GM12878 (cell line): ENCODE measurements at regions not wholly inside any gene's neighbourhood (a gene's known extent, or its start where the extent isn't known, plus 50 kb on each side); places are given as distances from the start of the nearest gene placed in this dataset.

Source experiments
- ASH2L ChIP-seq: fragments of 300-600, 200-600 bp; sonication (generic); IDR thresholded peaks from 2 replicates; pipeline ENCODE4 v1.6.1; 2017; ENCODE audit warnings: low read depth, mild to moderate bottlenecking, borderline replicate concordance
- ATF2 ChIP-seq: IDR thresholded peaks from 2 replicates; pipeline ENCODE4 v1.6.1; 2012; ENCODE audit warnings: low read length, inconsistent platforms
- BHLHE40 ChIP-seq, 2 experiments: fragments of 450-650 bp in 1 of 2; IDR thresholded peaks; 2 replicates each; pipeline ENCODE4 v1.6.1; 2011 to 2017; ENCODE audit warnings: low read depth in 2 of 2, borderline replicate concordance in 1 of 2, improper control_type of control experiment in 1 of 2, low read length in 1 of 2, mild to moderate bottlenecking in 1 of 2
- CHD4 ChIP-seq: fragments of 200-600 bp; sonication (generic); IDR thresholded peaks from 2 replicates; pipeline ENCODE4 v1.6.1; 2016; ENCODE audit warnings: mild to moderate bottlenecking
- DPF2 ChIP-seq: fragments of 450-650 bp; IDR thresholded peaks from 2 replicates; pipeline ENCODE4 v1.6.1; 2017; ENCODE audit warnings: mild to moderate bottlenecking
- GATAD2B ChIP-seq: fragments of 450-650 bp; conservative IDR thresholded peaks from 2 replicates; pipeline ENCODE4 v1.6.1; 2017; ENCODE audit warnings: low read depth, mild to moderate bottlenecking, moderate library complexity
- HDAC2 ChIP-seq: fragments of 200-600 bp; sonication (generic); IDR thresholded peaks from 2 replicates; pipeline ENCODE4 v1.6.1; 2017
- NBN ChIP-seq: fragments of 450-650 bp; IDR thresholded peaks from 2 replicates; pipeline ENCODE4 v1.6.1; 2016
- NFIC ChIP-seq: IDR thresholded peaks from 2 replicates; pipeline ENCODE4 v1.6.1; 2012; ENCODE audit warnings: low read depth, mild to moderate bottlenecking, inconsistent platforms, low read length, moderate library complexity
- PML ChIP-seq: IDR thresholded peaks from 2 replicates; pipeline ENCODE4 v1.6.1; 2012; ENCODE audit warnings: low read length, inconsistent platforms
- POLR2AphosphoS5 ChIP-seq: IDR thresholded peaks from 2 replicates; pipeline ENCODE4 v1.6.1; 2011; ENCODE audit warnings: mild to moderate bottlenecking, low read length, inconsistent platforms
- RBBP5 ChIP-seq: fragments of 200-600 bp; sonication (generic); conservative IDR thresholded peaks from 2 replicates; pipeline ENCODE4 v1.6.1; 2016
- SMAD1 ChIP-seq: fragments of 450-650 bp; IDR thresholded peaks from 2 replicates; pipeline ENCODE4 v1.6.1; 2018; ENCODE audit warnings: mild to moderate bottlenecking, low read depth; ENCODE audit not compliant: partially characterized antibody
- SREBF1 ChIP-seq: IDR thresholded peaks from 2 replicates; pipeline ENCODE4 v1.6.1; 2012; ENCODE audit warnings: mild to moderate bottlenecking, low read length
- TAF1 ChIP-seq: IDR thresholded peaks from 2 replicates; pipeline ENCODE4 v1.6.1; 2011; ENCODE audit warnings: mild to moderate bottlenecking, low read depth, low read length, borderline replicate concordance
- TARDBP ChIP-seq: IDR thresholded peaks from 2 replicates; pipeline ENCODE4 v1.6.1; 2016; ENCODE audit warnings: borderline replicate concordance
- TBL1XR1 ChIP-seq: IDR thresholded peaks from 2 replicates; pipeline ENCODE4 v1.6.1; 2012; ENCODE audit warnings: low read depth, low read length, improper control_type of control experiment
- YBX1 ChIP-seq: fragments of 450-650 bp; IDR thresholded peaks from 2 replicates; pipeline ENCODE4 v1.6.1; 2016; ENCODE audit warnings: antibody characterized with exemption
- ZNF384 ChIP-seq: IDR thresholded peaks from 2 replicates; pipeline ENCODE4 v1.6.1; 2012; ENCODE audit warnings: low read depth, mild to moderate bottlenecking, low read length, improper control_type of control experiment, borderline replicate concordance
- ZNF592 ChIP-seq: fragments of 450-650 bp; IDR thresholded peaks from 2 replicates; pipeline ENCODE4 v1.6.1; 2017; ENCODE audit warnings: mild to moderate bottlenecking, moderate library complexity
- TF ChIP-seq, protein P1 (sequence below): fragments of 450-650 bp; IDR thresholded peaks from 2 replicates; pipeline ENCODE4 v1.6.1; 2017; ENCODE audit warnings: borderline replicate concordance
- TF ChIP-seq, protein P2 (sequence below): IDR thresholded peaks from 2 replicates; pipeline ENCODE4 v1.6.1; 2011; ENCODE audit warnings: mild to moderate bottlenecking, low read depth, low read length, moderate library complexity; ENCODE audit not compliant: insufficient replicate concordance
- TF ChIP-seq, protein P3 (sequence below): fragments of 450-650 bp; IDR thresholded peaks from 2 replicates; pipeline ENCODE4 v1.6.1; 2016; ENCODE audit warnings: mild to moderate bottlenecking

- TF ChIP-seq ZNF592 (no peak), CHD4 (no peak), POLR2AphosphoS5 (no peak), TBL1XR1 (no peak), SREBF1 (no peak), ZNF384 (no peak), BHLHE40 (IDR thresholded peaks at IDR 0.05; ENCODE audit: borderline replicate concordance in 1 of 2, low read depth in 2 of 2, low read length in 1 of 2) (no peak), ASH2L (no peak), YBX1 (no peak), RBBP5 (no peak), NFIC (no peak; the same call in 1 of the 2 replicates), ATF2 (no peak), NBN (0 out of 2 replicates have a peak, but pooled peaks have one; percentile 49), SMAD1 (no peak), DPF2 (no peak), HDAC2 (no peak), GATAD2B (no peak), TAF1 (no peak), TARDBP (peak; percentile 74; the same call in 1 of the 2 replicates), PML (0 out of 2 replicates have a peak, but pooled peaks have one; percentile 13)
- TF ChIP-seq, protein P1, sequence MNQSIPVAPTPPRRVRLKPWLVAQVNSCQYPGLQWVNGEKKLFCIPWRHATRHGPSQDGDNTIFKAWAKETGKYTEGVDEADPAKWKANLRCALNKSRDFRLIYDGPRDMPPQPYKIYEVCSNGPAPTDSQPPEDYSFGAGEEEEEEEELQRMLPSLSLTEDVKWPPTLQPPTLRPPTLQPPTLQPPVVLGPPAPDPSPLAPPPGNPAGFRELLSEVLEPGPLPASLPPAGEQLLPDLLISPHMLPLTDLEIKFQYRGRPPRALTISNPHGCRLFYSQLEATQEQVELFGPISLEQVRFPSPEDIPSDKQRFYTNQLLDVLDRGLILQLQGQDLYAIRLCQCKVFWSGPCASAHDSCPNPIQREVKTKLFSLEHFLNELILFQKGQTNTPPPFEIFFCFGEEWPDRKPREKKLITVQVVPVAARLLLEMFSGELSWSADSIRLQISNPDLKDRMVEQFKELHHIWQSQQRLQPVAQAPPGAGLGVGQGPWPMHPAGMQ, result no peak
- TF ChIP-seq, protein P2, sequence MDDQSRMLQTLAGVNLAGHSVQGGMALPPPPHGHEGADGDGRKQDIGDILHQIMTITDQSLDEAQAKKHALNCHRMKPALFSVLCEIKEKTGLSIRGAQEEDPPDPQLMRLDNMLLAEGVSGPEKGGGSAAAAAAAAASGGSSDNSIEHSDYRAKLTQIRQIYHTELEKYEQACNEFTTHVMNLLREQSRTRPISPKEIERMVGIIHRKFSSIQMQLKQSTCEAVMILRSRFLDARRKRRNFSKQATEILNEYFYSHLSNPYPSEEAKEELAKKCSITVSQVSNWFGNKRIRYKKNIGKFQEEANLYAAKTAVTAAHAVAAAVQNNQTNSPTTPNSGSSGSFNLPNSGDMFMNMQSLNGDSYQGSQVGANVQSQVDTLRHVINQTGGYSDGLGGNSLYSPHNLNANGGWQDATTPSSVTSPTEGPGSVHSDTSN, result no peak
- TF ChIP-seq, protein P3, sequence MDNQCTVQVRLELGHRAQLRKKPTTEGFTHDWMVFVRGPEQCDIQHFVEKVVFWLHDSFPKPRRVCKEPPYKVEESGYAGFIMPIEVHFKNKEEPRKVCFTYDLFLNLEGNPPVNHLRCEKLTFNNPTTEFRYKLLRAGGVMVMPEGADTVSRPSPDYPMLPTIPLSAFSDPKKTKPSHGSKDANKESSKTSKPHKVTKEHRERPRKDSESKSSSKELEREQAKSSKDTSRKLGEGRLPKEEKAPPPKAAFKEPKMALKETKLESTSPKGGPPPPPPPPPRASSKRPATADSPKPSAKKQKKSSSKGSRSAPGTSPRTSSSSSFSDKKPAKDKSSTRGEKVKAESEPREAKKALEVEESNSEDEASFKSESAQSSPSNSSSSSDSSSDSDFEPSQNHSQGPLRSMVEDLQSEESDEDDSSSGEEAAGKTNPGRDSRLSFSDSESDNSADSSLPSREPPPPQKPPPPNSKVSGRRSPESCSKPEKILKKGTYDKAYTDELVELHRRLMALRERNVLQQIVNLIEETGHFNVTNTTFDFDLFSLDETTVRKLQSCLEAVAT, result peak; percentile 62; the same call in 1 of the 2 replicates
Measured at GRCh38 chr6:27777614-27778355, 134.4 kb downstream of the OR2B2 start (continued).
